Smooth muscle cell (in vitro differentiated cells): ENCODE measurements at regions not wholly inside any gene's neighbourhood (a gene's known extent, or its start where the extent isn't known, plus 50 kb on each side); places are given as distances from the start of the nearest gene placed in this dataset.

Experiments used
- DNase-seq: peaks from one replicate; lab custom pipeline; 2025; ENCODE audit not compliant: unreplicated experiment; lab: John Stamatoyannopoulos, UW
- H2AFZ ChIP-seq: fragments of 200-600 bp; sonication (generic); 2 replicates; pipeline ENCODE4 v1.6.0; 2016; ENCODE audit warnings: antibody characterized with exemption, low read depth, mild to moderate bottlenecking
- H3F3A ChIP-seq: fragments of 200-600 bp; sonication (generic); 2 replicates; pipeline ENCODE4 v1.6.0; 2017; ENCODE audit warnings: antibody characterized with exemption, low read depth
- H3K27ac ChIP-seq: fragments of 200-600 bp; sonication (generic); 2 replicates; pipeline ENCODE4 v1.5.1; 2016; ENCODE audit warnings: low read depth, mild to moderate bottlenecking
- H3K27me3 ChIP-seq: fragments of 200-600 bp; sonication (generic); 2 replicates; pipeline ENCODE4 v1.6.1; 2016; ENCODE audit warnings: low read depth, mild to moderate bottlenecking
- H3K36me3 ChIP-seq: fragments of 200-600 bp; sonication (generic); 2 replicates; pipeline ENCODE4 v1.5.1; 2016; ENCODE audit warnings: low read depth
- H3K4me1 ChIP-seq: fragments of 200-600 bp; sonication (generic); 2 replicates; pipeline ENCODE4 v1.5.1; 2016; ENCODE audit warnings: low read depth
- H3K4me2 ChIP-seq: fragments of 200-600 bp; sonication (generic); 2 replicates; pipeline ENCODE4 v1.6.0; 2016; ENCODE audit warnings: mild to moderate bottlenecking
- H3K4me3 ChIP-seq: fragments of 200-600 bp; sonication (generic); 2 replicates; pipeline ENCODE4 v1.5.1; 2016; ENCODE audit warnings: mild to moderate bottlenecking
- H3K79me2 ChIP-seq: fragments of 200-600 bp; sonication (generic); 2 replicates; pipeline ENCODE4 v1.6.0; 2016; ENCODE audit warnings: low read depth, mild to moderate bottlenecking
- H3K9ac ChIP-seq: fragments of 200-600 bp; sonication (generic); 2 replicates; pipeline ENCODE4 v1.6.0; 2016; ENCODE audit warnings: low read depth
- H3K9me3 ChIP-seq: fragments of 200-600 bp; sonication (generic); replicated peaks from 2 replicates; pipeline ENCODE4 v1.5.1; 2016; ENCODE audit warnings: low read depth
- H4K20me1 ChIP-seq: fragments of 200-600 bp; sonication (generic); 2 replicates; pipeline ENCODE4 v1.6.0; 2016; ENCODE audit warnings: low read depth
- whole genome bisulfite sequencing: methylation state at CpG from one replicate; pipeline ENCODE4 v1.1.7; 2016; ENCODE audit warnings: low lambda C conversion rate; 5-methylcytosine and 5-hydroxymethylcytosine counted together
- TF ChIP-seq, protein P1 (sequence below): fragments of 200-600 bp; sonication (generic); IDR thresholded peaks from 2 replicates; pipeline ENCODE4 v1.5.1; 2017; ENCODE audit warnings: borderline replicate concordance, mild to moderate bottlenecking, antibody characterized with exemption; ENCODE audit not compliant: insufficient read depth, poor library complexity, severe bottlenecking

DNA sequence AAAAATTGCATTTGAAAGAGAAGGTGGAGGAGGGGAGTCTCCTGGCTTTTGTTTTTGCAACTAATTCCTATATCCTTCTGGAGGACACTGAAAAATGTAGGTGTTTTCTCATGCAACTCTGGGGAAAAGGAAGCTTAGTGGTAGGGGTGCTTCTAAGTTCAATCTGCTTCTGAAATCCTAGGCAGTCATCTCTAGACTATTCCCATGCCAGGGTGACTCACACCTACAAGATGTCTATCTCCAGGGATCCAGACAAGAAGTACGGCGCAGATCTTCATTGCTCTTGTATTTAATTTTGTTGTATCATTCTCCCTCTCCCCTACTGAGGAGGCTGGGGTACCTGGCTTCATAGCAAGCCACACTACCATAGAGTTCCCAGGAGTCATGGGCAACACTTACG, 258.8 kb downstream of the PHF14 start:
- H3K4me3 ChIP-seq = no peak overlapping the region
- H4K20me1 ChIP-seq = no peaks in the 10 kb centered on the region
- no peak for DNase-seq
- 51% methylated on average over 3 of the region's 3 CpGs for WGBS
- no peak overlapping the region for H3K4me2 ChIP-seq
- no peaks in the 10 kb centered on the region for H3K4me1 ChIP-seq
- no peaks in the 10 kb centered on the region for H3K79me2 ChIP-seq
- H3K36me3 ChIP-seq = no peaks in the 10 kb centered on the region
- no peak overlapping the region for H2AFZ ChIP-seq
- H3K27ac ChIP-seq = no peak overlapping the region
- TF ChIP-seq, protein P1, sequence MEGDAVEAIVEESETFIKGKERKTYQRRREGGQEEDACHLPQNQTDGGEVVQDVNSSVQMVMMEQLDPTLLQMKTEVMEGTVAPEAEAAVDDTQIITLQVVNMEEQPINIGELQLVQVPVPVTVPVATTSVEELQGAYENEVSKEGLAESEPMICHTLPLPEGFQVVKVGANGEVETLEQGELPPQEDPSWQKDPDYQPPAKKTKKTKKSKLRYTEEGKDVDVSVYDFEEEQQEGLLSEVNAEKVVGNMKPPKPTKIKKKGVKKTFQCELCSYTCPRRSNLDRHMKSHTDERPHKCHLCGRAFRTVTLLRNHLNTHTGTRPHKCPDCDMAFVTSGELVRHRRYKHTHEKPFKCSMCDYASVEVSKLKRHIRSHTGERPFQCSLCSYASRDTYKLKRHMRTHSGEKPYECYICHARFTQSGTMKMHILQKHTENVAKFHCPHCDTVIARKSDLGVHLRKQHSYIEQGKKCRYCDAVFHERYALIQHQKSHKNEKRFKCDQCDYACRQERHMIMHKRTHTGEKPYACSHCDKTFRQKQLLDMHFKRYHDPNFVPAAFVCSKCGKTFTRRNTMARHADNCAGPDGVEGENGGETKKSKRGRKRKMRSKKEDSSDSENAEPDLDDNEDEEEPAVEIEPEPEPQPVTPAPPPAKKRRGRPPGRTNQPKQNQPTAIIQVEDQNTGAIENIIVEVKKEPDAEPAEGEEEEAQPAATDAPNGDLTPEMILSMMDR = no peak
- H3K9me3 ChIP-seq = no peaks in the 10 kb centered on the region
- no peaks in the 10 kb centered on the region for H3K27me3 ChIP-seq
- H3F3A ChIP-seq = no peaks in the 10 kb centered on the region
- no peak overlapping the region for H3K9ac ChIP-seq

DNA sequence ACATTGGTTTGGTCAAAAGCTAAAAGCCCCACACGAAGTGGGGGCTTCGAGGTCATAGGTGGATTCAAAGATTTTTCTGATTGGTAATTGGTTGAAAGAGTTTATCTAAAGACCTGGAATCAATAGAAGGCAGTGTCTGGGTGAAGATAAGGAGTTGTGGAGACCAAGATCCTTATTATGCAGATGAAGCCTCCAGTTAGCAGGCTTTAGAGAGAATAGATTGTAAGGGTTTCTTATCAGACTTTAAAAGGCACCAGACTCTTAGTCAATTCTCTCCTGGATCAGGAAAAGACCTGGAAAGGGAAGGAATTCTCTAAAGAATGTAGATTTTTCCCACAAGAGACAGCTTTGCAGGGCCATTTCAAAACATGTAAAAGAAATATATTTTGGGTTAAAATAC, 260.2 kb downstream of the PHF14 start:
- TF ChIP-seq, protein P1 = no peak
- Histone ChIP-seq H3K9me3 (no peaks in the 10 kb centered on the region), H3K4me1 (peaks cover 4% of the 10 kb centered on the region), H3K9ac (no peak overlapping the region), H3F3A (no peaks in the 10 kb centered on the region), H3K27ac (no peak overlapping the region), H3K4me2 (no peak overlapping the region), H4K20me1 (no peaks in the 10 kb centered on the region), H3K79me2 (no peaks in the 10 kb centered on the region), H3K36me3 (no peaks in the 10 kb centered on the region), H3K27me3 (no peaks in the 10 kb centered on the region), H3K4me3 (no peak overlapping the region), H2AFZ (no peak overlapping the region)
- no peak for DNase-seq
- WGBS = 51% methylated on average over 2 of the region's 2 CpGs

DNA sequence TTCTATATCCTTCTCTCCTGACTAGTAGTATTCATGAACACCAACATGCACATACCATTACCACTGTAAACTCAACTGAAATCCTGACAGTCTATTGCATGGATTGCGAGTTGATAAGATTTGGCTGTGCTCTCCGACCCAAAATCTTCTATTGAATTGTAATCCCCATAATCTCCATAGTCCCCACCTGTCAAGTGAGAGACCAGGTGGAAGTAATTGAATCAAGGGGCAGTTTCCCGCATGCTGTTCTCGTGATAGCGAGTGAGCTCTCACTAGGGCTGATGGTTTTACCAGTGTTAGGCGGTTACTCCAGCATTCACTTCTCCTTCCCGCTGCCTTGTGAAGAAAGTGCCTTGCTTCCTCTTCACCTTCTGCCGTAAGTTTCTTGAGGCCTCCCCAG, 261.8 kb downstream of the PHF14 start:
- 96% methylated on average over 8 of the region's 8 CpGs for WGBS
- no peaks in the 10 kb centered on the region for H3K27me3 ChIP-seq
- no peak overlapping the region for H3K4me2 ChIP-seq
- no peaks in the 10 kb centered on the region for H4K20me1 ChIP-seq
- DNase-seq = no peak
- no peak overlapping the region for H3K9ac ChIP-seq
- H3F3A ChIP-seq = no peaks in the 10 kb centered on the region
- no peaks in the 10 kb centered on the region for H3K36me3 ChIP-seq
- TF ChIP-seq, protein P1 = no peak
- H3K79me2 ChIP-seq = no peaks in the 10 kb centered on the region
- H2AFZ ChIP-seq = no peak overlapping the region
- H3K4me1 ChIP-seq = peaks cover 4% of the 10 kb centered on the region
- H3K4me3 ChIP-seq = no peak overlapping the region
- no peak overlapping the region for H3K27ac ChIP-seq
- H3K9me3 ChIP-seq = no peaks in the 10 kb centered on the region

DNA sequence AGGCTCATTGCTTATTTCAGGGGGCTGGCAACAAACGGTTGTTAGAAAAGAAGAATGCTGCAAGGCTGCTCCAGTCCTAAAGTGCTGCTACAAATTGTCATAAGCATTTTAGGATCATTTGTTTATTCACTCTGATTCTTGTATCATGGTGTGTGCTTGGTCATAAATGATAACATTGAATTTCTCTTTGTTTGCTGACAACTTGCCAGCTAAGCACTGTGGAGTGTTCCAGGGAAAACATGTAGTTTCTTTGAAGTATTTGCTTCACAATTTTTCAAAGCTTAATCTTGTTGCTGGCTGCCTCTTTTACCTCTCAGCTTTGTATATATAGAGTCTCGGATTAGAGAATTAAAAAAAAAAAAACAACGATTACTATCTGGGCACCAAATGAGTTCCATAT, 263.0 kb downstream of the PHF14 start:
- Histone ChIP-seq H3K9me3 (no peaks in the 10 kb centered on the region), H3K9ac (no peak overlapping the region), H3K79me2 (no peaks in the 10 kb centered on the region), H3K4me1 (peaks cover 4% of the 10 kb centered on the region), H2AFZ (no peak overlapping the region), H3K27ac (no peak overlapping the region), H3K27me3 (no peaks in the 10 kb centered on the region), H3K4me2 (no peak overlapping the region), H3F3A (no peaks in the 10 kb centered on the region), H3K4me3 (no peak overlapping the region), H4K20me1 (no peaks in the 10 kb centered on the region), H3K36me3 (no peaks in the 10 kb centered on the region)
- DNase-seq = no peak
- 94% methylated on average over 3 of the region's 3 CpGs for WGBS
- TF ChIP-seq, protein P1 = no peak
